NCI-H69 (cell line): ENCODE measurements at regions not wholly inside any gene's neighbourhood (a gene's known extent, or its start where the extent isn't known, plus 50 kb on each side); places are given as distances from the start of the nearest gene placed in this dataset.

ENCODE experiments used
- DNase-seq: peaks from one replicate; lab custom pipeline; 2025; lab: John Stamatoyannopoulos, UW

DNA sequence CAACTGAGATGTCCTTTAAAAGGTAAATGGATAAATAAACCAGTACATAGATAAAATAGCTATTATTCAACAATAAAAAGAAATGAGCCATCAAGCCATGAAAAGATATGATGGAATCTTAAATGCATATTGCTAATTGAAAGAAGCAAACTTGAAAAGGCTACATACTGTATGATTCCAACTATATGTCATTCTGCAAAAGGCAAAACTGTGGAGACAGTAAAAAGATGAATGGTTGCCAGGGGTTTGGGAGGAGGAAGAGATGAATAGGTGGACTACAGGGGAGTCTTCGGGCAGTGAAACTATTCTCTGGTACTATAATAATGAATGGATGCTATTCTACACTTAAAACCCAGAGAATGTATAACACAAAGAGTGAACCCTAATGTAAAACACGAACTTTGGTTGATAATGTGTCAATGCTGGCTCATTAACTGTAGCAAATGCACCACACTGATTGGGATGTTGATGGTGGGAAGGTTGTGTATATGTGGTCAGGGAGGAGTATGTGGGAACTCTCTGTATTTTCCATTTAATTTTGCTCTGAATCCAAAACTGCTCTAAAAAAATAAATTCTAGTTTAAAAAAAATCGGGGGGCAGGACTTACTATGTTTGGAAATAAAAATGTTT is 73.7 kb upstream of the MYCN start:
- no peak for DNase-seq

DNA sequence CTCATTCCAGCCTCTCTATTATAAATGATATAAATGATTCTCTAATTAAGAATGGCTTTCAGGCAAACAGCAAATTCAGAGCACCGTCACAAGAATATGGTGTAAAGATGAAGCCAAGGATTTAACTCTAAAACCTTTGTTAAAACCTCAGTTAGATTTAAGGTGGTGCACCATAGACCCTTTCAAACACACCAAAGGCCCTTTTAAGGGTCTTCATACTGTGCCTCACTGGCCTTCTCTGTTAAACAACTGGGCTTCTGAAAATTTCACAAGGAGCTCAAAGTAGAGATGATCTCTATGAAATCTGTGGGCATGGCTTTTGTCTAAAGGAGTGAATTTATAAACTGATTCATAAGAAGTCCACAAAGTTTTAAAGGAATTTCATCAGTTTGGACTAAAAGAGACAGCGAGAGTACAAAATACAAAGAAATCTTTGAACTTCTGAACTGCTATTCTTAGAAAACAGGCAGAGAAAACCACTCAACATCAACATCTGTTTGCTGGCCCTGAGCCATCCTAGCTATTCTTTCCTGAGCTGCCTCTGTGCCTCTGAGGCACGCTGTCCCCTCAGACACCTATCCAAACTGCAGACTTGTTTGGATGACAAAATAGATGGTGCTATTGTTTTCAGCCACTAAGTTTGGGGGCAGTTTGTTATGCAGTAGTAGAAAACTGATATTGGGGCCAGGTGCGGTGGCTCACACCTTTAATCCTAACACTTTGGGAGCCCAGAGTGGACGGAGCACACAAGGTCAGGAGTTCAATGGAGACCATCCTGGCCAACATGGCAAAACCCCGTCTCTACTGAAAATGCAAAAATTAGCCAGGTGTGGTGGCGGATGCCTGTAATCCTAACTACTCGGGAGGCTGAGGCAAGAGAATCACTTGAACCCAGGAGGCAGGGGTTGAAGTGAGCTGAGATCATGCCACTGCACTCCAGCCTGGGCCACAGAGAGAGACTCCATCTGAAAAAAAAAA is 72.9 kb upstream of the MYCN start:
- no peak for DNase-seq

DNA sequence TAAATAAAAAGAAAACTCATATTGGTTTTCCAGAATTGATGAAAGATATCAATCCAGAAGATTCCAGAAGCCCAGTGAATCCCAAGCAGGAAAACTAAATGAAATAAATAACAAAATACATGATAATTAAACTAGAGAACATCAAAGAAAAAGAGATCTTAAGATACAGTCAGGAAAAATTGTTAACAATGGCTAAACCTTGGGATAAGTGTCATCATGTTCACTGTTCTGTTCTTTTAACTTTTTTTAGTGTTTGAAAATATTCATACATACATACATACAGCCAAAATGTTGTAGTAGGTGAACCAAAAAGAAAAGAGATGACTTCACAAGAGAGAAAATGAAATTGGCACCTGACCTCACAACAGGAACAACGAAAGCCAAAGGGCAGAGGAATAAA is 72.2 kb upstream of the MYCN start:
- DNase-seq: no peak

DNA sequence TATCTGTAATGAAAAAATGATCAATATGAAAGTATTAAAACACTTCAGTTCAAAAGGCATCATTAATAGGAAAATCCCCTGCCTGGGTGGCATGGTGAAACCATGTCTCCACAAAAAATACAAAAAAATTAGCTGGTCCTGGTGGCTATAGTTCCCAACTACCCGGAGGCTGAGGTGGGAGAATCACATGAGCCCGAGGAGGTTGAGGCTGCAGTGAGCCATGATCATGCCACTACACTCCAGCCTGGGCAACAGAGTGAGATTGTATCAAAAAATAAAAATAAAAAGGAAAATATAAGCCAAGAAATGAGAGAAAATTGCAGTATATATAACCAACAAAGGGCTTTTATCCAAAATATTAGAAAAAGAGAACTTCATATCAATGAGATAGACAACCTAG is 71.6 kb upstream of the MYCN start:
- no peak for DNase-seq

DNA sequence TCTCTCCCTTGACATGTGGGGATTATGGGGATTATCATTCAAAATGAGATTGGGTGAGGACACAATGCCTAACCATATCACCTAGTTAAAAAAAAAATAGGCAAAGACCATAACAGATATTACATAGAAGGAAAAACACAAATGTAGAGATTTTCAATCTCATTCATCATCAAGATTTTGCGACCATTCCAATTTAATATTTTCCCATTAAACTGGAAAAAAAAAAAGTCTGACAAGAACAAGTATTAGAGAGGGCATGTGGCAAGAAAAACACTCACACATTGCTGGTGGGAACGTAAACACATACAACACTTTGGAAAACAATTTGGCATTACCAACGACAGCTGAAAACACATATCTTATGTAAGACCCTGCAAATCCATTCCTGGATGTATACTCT is 71.0 kb upstream of the MYCN start:
- DNase-seq: no peak

DNA sequence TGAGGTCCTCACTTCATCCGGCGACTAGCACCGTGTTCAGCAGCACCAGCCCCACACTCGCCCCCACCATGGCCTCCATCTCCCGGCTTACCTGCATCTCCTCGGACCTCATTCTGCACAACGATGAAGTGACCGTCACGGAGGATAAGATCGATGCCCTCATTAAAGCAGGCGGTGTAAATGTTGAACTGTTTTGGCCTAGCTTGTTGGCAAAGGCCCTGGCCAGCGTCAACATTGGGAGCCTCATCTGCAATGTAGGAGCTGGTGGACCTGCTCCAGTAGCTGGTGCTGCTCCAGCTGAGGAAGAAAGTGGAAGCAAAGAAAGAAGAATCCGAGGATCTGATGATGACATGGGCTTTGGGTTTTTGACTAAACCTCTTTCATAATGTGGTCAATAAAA is 70.5 kb upstream of the MYCN start:
- no peak for DNase-seq

DNA sequence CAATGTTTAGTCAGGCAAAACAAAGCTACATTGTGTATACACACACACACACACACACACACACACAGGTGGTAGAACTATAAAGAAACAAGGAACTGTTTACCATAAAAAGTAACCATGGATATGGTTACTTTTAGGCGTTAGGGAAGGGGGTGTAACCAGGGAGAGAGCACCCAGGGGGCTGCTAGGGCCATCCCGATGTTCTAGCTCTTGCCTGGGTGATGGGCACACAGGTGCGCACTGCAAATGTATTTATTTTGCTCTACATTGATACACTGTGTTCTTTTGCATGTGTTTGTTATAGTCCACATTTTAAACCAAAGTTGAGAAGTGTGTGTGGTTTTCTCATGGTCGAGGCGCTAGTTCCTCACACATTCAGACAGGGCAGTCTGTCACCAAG is 69.8 kb upstream of the MYCN start:
- no peak for DNase-seq

DNA sequence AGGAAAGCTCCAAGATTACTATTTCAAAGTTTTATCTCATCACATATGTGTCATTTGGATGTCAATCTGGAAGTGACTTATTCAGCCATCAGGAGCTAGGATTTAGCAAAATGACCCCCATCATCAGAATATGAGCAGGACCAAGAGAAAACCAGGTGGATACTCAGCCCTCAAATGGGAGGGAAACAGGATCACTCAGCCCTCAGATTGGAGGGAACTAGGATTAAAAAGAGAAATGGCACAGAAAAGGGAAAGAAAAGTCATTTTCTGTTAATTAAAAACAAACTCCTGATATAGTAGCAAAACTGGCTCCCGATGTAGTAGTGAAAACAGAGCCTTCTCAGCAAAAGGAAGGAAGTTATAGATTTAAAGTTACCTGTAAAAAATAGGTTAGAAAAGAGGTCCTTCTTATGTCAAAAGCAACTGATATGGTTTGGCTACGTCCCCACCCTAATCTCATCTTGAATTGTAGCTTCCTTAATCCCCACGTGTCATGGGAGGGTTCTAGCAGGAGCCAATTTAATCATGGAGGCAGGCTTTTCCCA is 69.0 kb upstream of the MYCN start:
- DNase-seq: no peak

DNA sequence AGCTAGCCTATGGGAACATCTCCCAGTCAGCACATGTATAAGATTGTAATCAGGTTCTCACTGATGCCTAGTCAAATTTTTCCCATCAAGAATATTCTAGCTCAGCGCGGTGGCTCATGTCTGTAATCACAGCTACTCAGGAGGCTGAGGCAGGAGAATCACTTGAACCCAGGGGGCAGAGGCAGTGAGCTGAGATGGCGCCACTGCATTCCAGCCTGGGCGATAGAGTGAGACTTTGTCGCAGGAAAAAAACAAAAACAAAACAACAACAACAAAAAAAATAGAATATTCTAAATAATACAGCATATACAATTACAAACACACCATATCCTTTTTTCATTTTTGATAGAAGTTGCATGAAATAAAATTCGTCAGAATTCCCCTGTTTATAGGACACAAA is 67.5 kb upstream of the MYCN start:
- no peak for DNase-seq

DNA sequence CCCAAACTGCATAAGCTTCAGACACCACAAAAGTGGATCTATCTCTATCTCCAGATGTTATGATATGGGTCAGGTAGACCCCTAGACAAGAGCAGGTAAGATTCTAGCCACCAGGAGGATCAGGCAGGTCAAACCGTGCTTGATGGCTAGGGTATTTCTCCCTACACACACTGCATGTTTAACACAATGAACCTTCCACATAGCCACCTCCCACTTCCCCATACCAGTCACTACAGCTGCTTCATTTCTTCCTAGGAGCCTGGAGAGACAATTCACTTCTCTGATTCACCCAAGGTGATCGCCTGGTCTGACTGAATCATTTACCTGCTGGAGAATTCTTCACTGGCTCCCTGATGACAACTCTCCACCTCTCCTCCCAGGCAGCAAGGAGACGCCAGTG is 66.0 kb upstream of the MYCN start:
- DNase-seq: no peak

DNA sequence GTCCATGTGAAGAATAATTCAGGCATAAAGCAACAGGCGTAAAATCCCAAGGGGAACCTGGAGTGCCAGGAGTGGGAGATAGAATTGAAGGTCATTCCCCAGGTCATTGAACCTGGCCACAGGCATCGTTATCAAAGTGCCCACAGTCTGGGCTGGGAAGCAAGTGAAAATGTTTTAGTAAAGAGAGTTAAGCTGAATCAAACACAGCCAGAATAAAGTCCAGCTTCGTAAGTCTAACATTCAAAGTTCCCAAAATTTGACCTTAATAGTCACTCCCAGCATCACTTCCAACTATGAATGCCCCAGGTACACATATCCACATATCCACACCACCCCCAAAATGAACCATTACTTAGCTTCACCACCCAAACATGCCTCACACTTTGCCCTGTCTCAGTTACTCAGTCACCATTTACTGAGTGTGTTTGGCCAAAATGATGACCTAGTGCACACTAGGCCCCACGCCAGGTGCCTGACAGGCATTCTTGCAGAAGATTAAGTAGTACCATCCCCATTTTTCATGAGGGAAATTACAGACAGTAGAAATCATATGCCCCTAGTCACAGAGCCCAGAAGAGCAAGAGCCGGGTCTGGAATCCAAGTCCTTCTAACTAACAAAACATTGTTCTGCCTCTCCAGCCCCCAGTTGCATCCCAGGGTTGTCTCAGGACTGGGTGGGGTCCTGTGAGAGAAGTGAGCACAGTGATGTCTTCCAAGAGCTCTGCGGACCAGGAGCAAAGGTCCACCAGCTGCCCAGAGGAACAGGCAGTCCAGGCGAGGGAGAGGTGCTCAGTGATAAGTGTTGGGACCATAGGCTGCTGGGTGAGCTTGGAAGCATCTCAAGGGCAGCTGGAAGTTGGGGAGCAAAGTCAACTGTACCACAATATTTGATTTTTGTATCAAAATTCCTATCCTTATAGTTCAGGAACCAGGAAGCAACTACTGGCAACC is 65.2 kb upstream of the MYCN start:
- DNase-seq: no peak

DNA sequence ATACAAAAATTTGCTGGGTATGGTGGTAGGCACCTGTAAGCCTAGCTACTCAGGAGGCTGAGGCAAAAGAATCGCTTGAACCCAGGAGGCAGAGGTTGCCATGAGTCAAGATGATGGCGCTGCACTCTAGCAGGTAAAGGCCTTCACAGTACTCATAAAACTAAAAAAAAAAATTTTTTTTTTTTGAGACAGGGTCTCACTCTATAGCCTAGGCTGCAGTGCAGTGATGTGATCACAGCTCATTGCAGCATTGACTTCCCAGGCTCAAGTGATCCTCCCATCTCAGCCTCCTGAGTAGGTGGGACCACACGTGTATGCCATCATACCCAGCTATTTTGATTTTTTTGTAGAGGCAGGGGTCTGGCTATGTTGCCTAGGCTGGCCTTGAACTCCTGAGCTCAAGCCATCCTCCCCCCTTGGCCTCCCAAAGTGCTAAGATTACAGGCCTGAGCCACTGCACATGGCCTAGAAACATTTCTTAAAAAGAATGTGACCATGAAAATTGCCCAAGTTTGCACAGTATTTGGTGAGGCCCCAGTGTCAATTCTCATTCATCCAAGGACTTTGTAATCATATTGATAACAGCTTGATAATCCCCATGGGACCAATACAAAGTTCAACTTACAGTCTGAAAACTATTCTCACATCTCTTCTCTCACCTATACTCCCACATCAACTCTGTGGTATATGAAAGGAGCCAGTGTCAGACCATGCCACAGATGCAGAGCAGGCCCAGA is 64.2 kb upstream of the MYCN start:
- DNase-seq: no peak

DNA sequence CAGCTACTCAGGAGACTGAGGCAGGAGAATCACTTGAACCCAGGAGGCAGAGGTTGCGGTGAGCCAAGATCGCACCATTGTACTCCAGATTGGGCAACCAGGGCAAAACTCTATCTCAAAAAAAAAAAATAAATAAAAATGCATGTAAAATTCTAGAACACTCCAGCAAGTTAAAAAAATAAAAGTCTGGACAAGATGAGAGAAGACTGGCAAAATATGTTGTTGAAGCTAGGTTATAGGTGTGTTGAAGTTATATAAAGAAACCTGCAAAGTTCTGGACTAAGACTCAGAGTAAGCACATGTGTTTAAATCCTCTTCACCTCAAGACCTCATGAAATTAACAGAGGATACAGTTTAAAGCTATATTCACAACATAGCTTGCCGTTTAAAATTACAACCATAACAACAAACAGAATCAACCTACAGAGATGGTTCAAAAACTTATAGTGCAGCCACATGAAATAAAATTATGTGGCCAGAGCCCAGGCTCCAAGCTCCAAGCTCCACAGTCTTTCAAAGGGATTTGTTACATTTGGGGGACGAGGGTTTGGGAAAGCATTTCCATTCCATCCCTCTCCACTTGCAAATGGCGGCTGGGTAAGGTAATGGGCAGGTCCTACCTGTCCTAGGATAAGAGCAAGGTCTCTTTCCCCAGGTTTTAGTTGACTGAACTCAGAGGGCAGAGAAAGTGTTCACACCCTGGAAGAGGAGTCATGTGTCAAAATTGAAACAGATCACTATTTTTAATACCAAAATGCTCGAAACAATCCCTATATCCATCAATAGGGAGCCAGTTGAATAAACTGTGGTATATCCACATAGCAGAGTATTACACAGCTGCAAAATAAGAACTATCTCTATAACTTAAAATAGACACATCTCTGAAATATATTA is 59.9 kb upstream of the MYCN start:
- no peak for DNase-seq

DNA sequence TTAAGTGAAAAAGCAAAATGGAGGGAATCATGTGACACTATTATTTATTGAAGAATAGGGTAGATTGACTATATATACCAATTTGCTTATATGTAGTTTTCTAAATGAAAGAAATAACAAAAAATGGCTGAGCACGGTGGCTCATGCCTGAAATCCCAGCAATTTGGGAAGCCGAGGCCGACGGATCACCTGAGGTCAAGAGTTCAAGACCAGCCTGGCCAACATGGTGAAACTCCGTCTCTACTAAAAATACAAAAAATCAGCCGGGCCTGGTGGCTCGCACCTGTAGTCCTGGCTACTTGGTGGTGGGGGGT is 59.3 kb upstream of the MYCN start:
- no peak for DNase-seq

DNA sequence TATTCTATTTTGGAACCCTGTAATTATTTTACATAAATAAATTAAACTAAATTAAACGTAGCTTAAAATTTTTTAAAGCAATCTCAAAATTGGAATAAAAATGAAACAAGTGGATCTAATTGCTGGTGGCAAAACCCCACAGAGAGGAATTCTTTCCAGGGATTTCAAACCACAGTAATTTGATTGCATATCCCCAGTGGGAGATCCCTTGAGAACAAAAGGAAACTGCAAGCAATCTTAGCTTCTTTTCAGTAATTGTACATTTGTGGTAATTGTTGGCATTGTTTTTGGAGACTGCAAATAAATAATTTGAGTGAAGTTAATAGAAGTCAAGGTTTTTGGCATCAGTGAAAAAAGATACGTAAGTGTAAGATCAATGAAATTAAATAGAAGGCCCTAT is 58.7 kb upstream of the MYCN start:
- no peak for DNase-seq

DNA sequence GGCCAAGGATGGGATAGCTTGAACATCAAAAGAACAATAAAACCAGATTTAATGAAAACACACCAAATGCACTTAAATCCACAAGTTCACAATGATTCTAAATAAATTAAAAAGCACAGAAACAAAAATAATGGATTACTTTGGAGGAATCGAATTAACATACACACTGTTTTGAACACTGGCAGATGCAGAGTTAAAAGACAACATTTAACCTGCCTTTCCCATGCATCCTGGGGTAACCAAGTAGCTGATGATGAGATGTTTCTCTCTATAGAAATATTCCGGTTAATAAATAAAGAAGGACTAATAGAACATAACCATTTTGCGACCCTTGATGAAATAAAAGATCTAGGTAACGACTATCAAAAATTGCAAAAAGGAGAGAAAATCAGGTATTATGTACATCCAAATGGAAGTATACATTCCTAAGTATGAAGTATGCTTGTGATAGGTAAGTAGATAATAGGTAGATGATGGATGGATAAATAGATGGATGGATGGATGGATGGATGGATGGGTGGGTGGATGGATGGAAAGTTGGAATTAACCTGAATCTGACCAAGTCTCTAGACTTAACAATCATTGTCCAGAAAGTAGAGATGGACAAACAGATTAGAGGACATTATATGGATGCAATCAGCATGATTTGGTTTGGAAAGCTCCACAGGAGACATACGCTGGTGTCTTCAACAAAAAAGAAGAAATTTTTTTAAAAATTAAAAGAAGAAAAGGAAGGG is 57.4 kb upstream of the MYCN start:
- no peak for DNase-seq

DNA sequence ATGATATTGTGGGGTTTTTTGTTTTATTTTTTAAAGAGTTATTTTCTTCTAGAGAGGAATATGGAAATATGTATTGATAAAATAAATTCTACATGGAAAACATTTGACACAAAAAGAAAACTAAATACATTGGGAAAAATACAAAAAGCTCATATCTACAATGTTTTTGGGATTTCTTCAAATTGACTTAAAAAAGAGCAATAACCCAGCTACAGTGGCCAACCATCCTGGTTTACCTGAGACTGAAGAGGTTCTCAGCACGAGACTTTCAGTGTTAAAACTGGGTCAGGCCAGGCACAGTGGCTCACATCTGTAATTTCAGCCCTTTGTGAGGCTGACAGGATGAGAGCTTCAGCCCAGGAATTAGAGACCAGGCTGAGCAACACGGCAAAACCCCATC is 56.7 kb upstream of the MYCN start:
- no peak for DNase-seq

DNA sequence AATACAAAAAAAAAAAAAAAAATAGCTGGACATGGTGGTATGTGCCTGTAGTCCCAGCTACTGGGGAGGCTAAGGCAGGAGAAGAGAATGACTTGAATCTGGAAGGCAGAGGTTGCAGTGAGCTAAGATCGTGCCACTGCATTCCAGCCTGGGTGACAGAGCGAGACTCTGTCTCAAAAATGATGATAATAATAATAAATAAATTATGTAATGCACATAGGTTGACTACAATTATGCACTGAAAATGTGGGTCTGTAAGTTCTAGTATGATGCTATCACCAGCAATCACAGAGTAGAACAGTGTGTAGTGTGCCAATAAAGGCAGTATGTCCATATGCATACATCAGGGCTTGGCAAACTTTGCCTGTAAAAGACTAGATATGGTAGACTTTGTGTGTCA is 55.6 kb upstream of the MYCN start:
- DNase-seq: no peak

DNA sequence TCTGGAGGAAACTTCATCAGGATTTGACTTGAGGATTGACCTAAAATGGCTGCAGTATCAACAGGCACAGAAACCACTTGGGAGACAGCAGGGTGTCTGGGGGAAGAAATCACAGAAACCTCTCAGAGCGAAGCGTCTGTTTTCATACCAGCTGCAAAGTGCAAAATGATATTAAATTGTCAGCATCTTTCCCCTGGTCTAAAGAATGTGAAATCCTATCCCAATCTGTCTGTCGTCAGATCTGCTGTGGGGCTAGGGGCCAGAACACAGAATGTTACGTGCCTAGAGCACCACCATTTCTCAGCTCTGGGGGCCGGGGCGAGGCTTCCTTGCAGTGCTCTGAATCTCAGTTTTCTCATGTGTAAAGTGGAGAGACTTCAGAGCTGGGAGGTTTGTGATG is 54.1 kb upstream of the MYCN start:
- no peak for DNase-seq
